H9 (cell line): ENCODE measurements at regions not wholly inside any gene's neighbourhood (a gene's known extent, or its start where the extent isn't known, plus 50 kb on each side); places are given as distances from the start of the nearest gene placed in this dataset.

Experiments used
- DNase-seq: peaks from one replicate; pipeline ENCODE4 v3.0.0-alpha.2; 2017
- H2AFZ ChIP-seq: one replicate; pipeline ENCODE4 v1.6.1; 2013; ENCODE audit warnings: mild to moderate bottlenecking, low read length, control low read depth, moderate library complexity
- H2AK5ac ChIP-seq: 2 replicates; pipeline ENCODE4 v1.6.1; 2013; ENCODE audit warnings: low read length, control low read depth, mixed read lengths; ENCODE audit not compliant: insufficient read length
- H2BK120ac ChIP-seq: one replicate; pipeline ENCODE4 v1.6.1; 2013; ENCODE audit warnings: low read depth, mild to moderate bottlenecking, low read length, control low read depth, inconsistent platforms; ENCODE audit not compliant: poor library complexity, severe bottlenecking
- H2BK12ac ChIP-seq: 2 replicates; pipeline ENCODE4 v1.6.1; 2013; ENCODE audit warnings: low read length, control low read depth, mixed read lengths, low read depth; ENCODE audit not compliant: insufficient read length
- H2BK15ac ChIP-seq: 2 replicates; pipeline ENCODE4 v1.6.1; 2013; ENCODE audit warnings: low read depth, low read length, control low read depth
- H2BK20ac ChIP-seq: one replicate; pipeline ENCODE4 v1.6.1; 2013; ENCODE audit warnings: low read depth, mild to moderate bottlenecking, low read length, control low read depth, inconsistent platforms; ENCODE audit not compliant: poor library complexity, severe bottlenecking
- H2BK5ac ChIP-seq: 2 replicates; pipeline ENCODE4 v1.6.1; 2013; ENCODE audit warnings: low read length, control low read depth, mixed read lengths; ENCODE audit not compliant: insufficient read length
- H3K14ac ChIP-seq: 2 replicates; pipeline ENCODE4 v1.6.1; 2013; ENCODE audit warnings: low read length, control low read depth; ENCODE audit not compliant: insufficient read depth
- H3K18ac ChIP-seq: 2 replicates; pipeline ENCODE4 v1.6.1; 2013; ENCODE audit warnings: low read depth, mild to moderate bottlenecking, mixed read lengths, low read length, control low read depth; ENCODE audit not compliant: insufficient read length
- H3K23ac ChIP-seq: 2 replicates; pipeline ENCODE4 v1.6.1; 2013; ENCODE audit warnings: low read length, control low read depth, mixed read lengths, low read depth; ENCODE audit not compliant: insufficient read length
- H3K23me2 ChIP-seq: 2 replicates; pipeline ENCODE4 v1.6.1; 2013; ENCODE audit warnings: low read depth, mild to moderate bottlenecking, mixed read lengths, low read length, control low read depth; ENCODE audit not compliant: insufficient read length, poor library complexity, severe bottlenecking
- H3K27ac ChIP-seq: 2 replicates; pipeline ENCODE4 v1.5.1; 2013; ENCODE audit warnings: low read length, control low read depth, mixed read lengths, low read depth; ENCODE audit not compliant: insufficient read length
- H3K27me3 ChIP-seq: 2 replicates; pipeline ENCODE4 v1.6.1; 2013; ENCODE audit warnings: low read length, control low read depth, inconsistent platforms; ENCODE audit not compliant: insufficient read depth
- H3K4ac ChIP-seq: 2 replicates; pipeline ENCODE4 v1.6.1; 2013; ENCODE audit warnings: low read depth, mild to moderate bottlenecking, control low read depth, inconsistent platforms, low read length, moderate library complexity
- H3K4me1 ChIP-seq: 2 replicates; pipeline ENCODE4 v1.6.1; 2013; ENCODE audit warnings: low read length, control low read depth, inconsistent platforms; ENCODE audit not compliant: insufficient read depth
- H3K4me2 ChIP-seq: 2 replicates; pipeline ENCODE4 v1.6.1; 2013; ENCODE audit warnings: low read length, control low read depth, mixed read lengths; ENCODE audit not compliant: insufficient read length, insufficient read depth
- H3K56ac ChIP-seq: 2 replicates; pipeline ENCODE4 v1.6.1; 2013; ENCODE audit warnings: low read depth, mild to moderate bottlenecking, mixed read lengths, low read length, control low read depth; ENCODE audit not compliant: insufficient read length
- H3K79me1 ChIP-seq: 2 replicates; pipeline ENCODE4 v1.6.1; 2013; ENCODE audit warnings: low read depth, mild to moderate bottlenecking, moderate library complexity, low read length, control low read depth, inconsistent platforms; ENCODE audit not compliant: insufficient read depth, poor library complexity, severe bottlenecking
- H3K79me2 ChIP-seq: 2 replicates; pipeline ENCODE4 v1.6.1; 2013; ENCODE audit warnings: low read length, control low read depth, inconsistent platforms; ENCODE audit not compliant: insufficient read depth
- H3K9ac ChIP-seq: 2 replicates; pipeline ENCODE4 v1.6.1; 2013; ENCODE audit warnings: low read length, control low read depth, mixed read lengths; ENCODE audit not compliant: insufficient read length; ENCODE audit errors: extremely low read depth
- H3K9me3 ChIP-seq: one replicate; pipeline ENCODE4 v1.6.1; 2013; ENCODE audit warnings: low read depth, low read length, inconsistent platforms; ENCODE audit not compliant: control insufficient read depth
- H3T11ph ChIP-seq: one replicate; pipeline ENCODE4 v1.6.1; 2013; ENCODE audit warnings: mild to moderate bottlenecking, low read length, control low read depth, inconsistent platforms
- H4K20me1 ChIP-seq: one replicate; pipeline ENCODE4 v1.6.1; 2013; ENCODE audit not compliant: control insufficient read depth, insufficient read length, insufficient read depth
- H4K5ac ChIP-seq: 2 replicates; pipeline ENCODE4 v1.6.1; 2013; ENCODE audit warnings: low read depth, mild to moderate bottlenecking, mixed read lengths, low read length, control low read depth; ENCODE audit not compliant: insufficient read length
- H4K8ac ChIP-seq: replicated peaks from 2 replicates; pipeline ENCODE4 v1.6.1; 2013; ENCODE audit warnings: low read length, control low read depth, mixed read lengths, low read depth; ENCODE audit not compliant: insufficient read length
- H4K91ac ChIP-seq: 2 replicates; pipeline ENCODE4 v1.6.1; 2013; ENCODE audit warnings: low read depth, mild to moderate bottlenecking, moderate library complexity, mixed read lengths, low read length, control low read depth; ENCODE audit not compliant: insufficient read length
- H3K27ac Mint-ChIP-seq, 3 experiments: 2 replicates in 2 of 3; 3 replicates in 1 of 3; pipeline ENCODE4 v1.8.0; 2020 to 2021; ENCODE audit warnings: mixed read lengths in 3 of 3, mild to moderate bottlenecking in 1 of 3, moderate library complexity in 1 of 3
- H3K27me3 Mint-ChIP-seq: 2 replicates; pipeline ENCODE4 v1.8.0; 2021; ENCODE audit warnings: low read depth, mild to moderate bottlenecking, moderate library complexity, mixed read lengths
- H3K36me3 Mint-ChIP-seq, 3 experiments: 2 replicates in 2 of 3; 3 replicates in 1 of 3; pipeline ENCODE4 v1.8.0; 2020 to 2021; ENCODE audit warnings: low read depth in 3 of 3, mixed read lengths in 3 of 3; ENCODE audit not compliant: insufficient read depth in 1 of 3
- H3K4me1 Mint-ChIP-seq, 2 experiments: 2 replicates each; pipeline ENCODE4 v1.8.0; 2020; ENCODE audit warnings: mixed read lengths in 2 of 2
- H3K4me3 Mint-ChIP-seq, 2 experiments: 2 replicates in 1 of 2; 3 replicates in 1 of 2; pipeline ENCODE4 v1.8.0; 2020 to 2021; ENCODE audit warnings: mild to moderate bottlenecking in 2 of 2, mixed read lengths in 2 of 2, moderate library complexity in 1 of 2
- H3K9me3 Mint-ChIP-seq, 2 experiments: 2 replicates in 1 of 2; 3 replicates in 1 of 2; pipeline ENCODE4 v1.8.0; 2020; ENCODE audit warnings: mild to moderate bottlenecking in 2 of 2, mixed read lengths in 2 of 2, moderate library complexity in 1 of 2
- CTCF ChIP-seq: fragments of 200-600 bp; sonication (generic); conservative IDR thresholded peaks from 3 replicates; pipeline ENCODE4 v1.8.0; 2021; ENCODE audit warnings: antibody characterized with exemption, mild to moderate bottlenecking
- WGBS: extraction: QIAGEN DNeasy Blood & Tissue Kit; methylation state at CpG from one replicate; pipeline ENCODE4 v1.1.7; 2013; ENCODE audit warnings: missing lambda C conversion rate, low lambda C conversion rate, mixed read lengths; ENCODE audit not compliant: insufficient read length; ENCODE audit errors: extremely low coverage; 5-methylcytosine and 5-hydroxymethylcytosine counted together

- no CpG with 5 or more reads among the region's 3 CpGs for whole genome bisulfite sequencing
- Histone ChIP-seq H2BK120ac (no peak overlapping the region), H3K9ac (no peak overlapping the region), H3K56ac (no peak overlapping the region), H2AFZ (no peak overlapping the region), H2BK12ac (no peak overlapping the region), H2BK20ac (no peak overlapping the region), H3K4ac (no peak overlapping the region), H3K23ac (no peak overlapping the region), H2AK5ac (no peak overlapping the region), H4K5ac (no peak overlapping the region), H3K23me2 (no peaks in the 10 kb centered on the region), H3K79me2 (no peaks in the 10 kb centered on the region), H3K14ac (no peak overlapping the region), H4K8ac (no peak overlapping the region), H3K9me3 (no peaks in the 10 kb centered on the region), H3K18ac (no peak overlapping the region), H3T11ph (no peak overlapping the region), H3K79me1 (no peaks in the 10 kb centered on the region), H2BK5ac (no peak overlapping the region), H3K4me2 (no peak overlapping the region), H4K91ac (no peak overlapping the region), H3K27me3 (no peaks in the 10 kb centered on the region), H2BK15ac (no peak overlapping the region), H3K4me1 (no peaks in the 10 kb centered on the region), H3K27ac (no peak overlapping the region), H4K20me1 (no peaks in the 10 kb centered on the region)
- DNase-seq: no peak
- peaks cover 3 to 5% of the 10 kb centered on the region in 2 experiments; a peak in 3 of 5 replicates for H3K9me3 Mint-ChIP-seq
- no peaks in the 10 kb centered on the region for H3K4me1 Mint-ChIP-seq
- peaks cover 0 to 2% (median 0%) of the 10 kb centered on the region in 3 experiments; a peak in 2 of 7 replicates for H3K36me3 Mint-ChIP-seq
- no peak overlapping the region for H3K27ac Mint-ChIP-seq
- H3K4me3 Mint-ChIP-seq: no peak overlapping the region
- no peak for TF ChIP-seq CTCF
- no peaks in the 10 kb centered on the region; the same call in 1 of the 2 replicates for H3K27me3 Mint-ChIP-seq
These were observed 252.1 kb downstream of the COL12A1 start for GRCh38 chr6:74953708-74954107.
